Activated naive CD4-positive, alpha-beta T cell treated with anti-CD3 and anti-CD28 coated beads, Interleukin-2, amount 10 ng/mL, durations not matched to agents 7 days and 5 days (primary cell): ENCODE measurements at regions not wholly inside any gene's neighbourhood (a gene's known extent, or its start where the extent isn't known, plus 50 kb on each side); places are given as distances from the start of the nearest gene placed in this dataset.

Experiments
- CTCF ChIA-PET: fragments of 350-600 bp; sonication (Branson Sonifier 250); formaldehyde crosslinking; loops from one replicate; lab custom pipeline; 2021; ENCODE audit warnings: antibody characterized with exemption; lab: Charles Lee
- DNase-seq: peaks from one replicate; pipeline ENCODE4 v3.0.0-alpha.2; 2020
- H3K27ac Mint-ChIP-seq: one replicate; pipeline ENCODE4 v1.8.0; 2021; ENCODE audit warnings: mild to moderate bottlenecking, moderate library complexity, mixed read lengths
- H3K27me3 Mint-ChIP-seq: one replicate; pipeline ENCODE4 v1.8.0; 2021; ENCODE audit warnings: mild to moderate bottlenecking, mixed read lengths
- H3K36me3 Mint-ChIP-seq: one replicate; pipeline ENCODE4 v1.8.0; 2021; ENCODE audit warnings: mixed read lengths
- H3K4me1 Mint-ChIP-seq: one replicate; pipeline ENCODE4 v1.8.0; 2021; ENCODE audit warnings: mixed read lengths
- H3K4me3 Mint-ChIP-seq: one replicate; pipeline ENCODE4 v1.8.0; 2021; ENCODE audit warnings: mild to moderate bottlenecking, moderate library complexity, mixed read lengths
- H3K9me3 Mint-ChIP-seq: one replicate; pipeline ENCODE4 v1.8.0; 2021; ENCODE audit warnings: mixed read lengths

DNA sequence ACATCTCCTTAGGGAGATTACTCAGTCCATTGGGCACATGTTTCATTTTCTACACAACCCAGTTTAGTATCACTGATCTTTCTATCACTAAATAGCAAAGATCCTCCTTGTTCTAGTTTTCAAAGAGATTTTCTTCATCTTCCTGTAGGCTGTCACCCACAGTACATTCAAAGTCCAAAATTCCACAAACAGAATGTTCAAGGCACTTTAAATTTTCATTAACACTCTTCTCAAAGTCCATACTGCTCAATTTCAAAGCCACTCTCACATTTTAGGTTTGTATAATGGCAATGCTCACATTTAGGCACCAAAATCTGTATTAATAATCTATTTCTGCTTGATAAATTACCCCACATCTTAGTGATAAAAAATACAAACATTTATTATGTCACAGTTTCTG, 152.8 kb downstream of the FSIP2 start:
- Mint-ChIP-seq H3K36me3 (no peaks in the 10 kb centered on the region), H3K27me3 (no peaks in the 10 kb centered on the region), H3K4me3 (no peak overlapping the region), H3K27ac (no peak overlapping the region), H3K4me1 (no peaks in the 10 kb centered on the region), H3K9me3 (no peaks in the 10 kb centered on the region)
- DNase-seq, result no peak
- CTCF ChIA-PET, result no interaction called here

DNA sequence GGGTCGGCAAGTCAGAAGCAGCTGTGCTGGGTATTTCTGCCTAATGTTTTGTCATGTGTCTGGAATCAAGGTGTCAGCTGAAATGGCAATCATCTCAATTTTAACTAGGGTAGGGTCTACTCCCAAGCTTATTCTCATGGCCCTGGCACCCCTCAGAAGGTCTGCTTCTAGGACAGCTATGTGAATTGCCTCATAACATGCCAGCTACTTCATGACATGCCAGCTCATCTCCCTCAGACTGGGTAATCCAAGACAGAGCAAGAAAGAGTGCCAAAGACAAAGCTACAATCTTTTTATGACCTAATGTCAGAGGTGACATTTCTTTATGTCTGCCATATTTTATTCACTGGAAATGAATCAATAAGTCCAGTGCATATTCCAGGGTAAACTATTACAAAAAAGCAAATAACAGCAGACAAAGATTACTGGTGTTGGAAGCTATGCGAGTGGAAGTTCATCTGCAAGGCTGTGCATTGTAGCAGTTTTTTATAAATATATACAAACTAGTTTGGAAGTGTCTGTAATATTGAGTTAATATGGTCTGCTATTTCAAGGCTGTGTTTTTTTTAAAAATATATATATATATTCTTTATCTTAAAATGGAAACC, 153.3 kb downstream of the FSIP2 start:
- Mint-ChIP-seq H3K36me3 (no peaks in the 10 kb centered on the region), H3K4me1 (no peaks in the 10 kb centered on the region)

DNA sequence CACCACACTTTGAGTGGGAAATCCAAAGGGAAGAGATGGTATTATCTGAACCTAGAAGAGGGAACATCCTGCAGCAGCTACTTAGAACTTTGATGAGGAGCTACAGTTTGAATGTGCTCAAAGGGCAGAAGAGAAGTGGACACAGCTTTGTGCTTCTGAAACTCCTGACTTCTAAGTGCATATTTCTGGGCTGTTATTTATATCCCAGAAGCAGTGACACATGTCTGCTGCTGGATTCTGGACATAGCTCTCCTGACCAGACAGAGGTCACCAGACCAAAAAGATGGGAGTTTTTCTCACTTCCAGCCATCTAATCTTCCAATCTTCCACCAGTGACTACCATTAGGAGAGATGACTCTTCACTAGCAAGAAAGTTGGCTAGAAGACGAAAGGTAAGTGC, 153.9 kb downstream of the FSIP2 start:
- Mint-ChIP-seq H3K4me3 (no peak overlapping the region), H3K36me3 (no peaks in the 10 kb centered on the region), H3K9me3 (no peaks in the 10 kb centered on the region), H3K4me1 (no peaks in the 10 kb centered on the region), H3K27ac (no peak overlapping the region), H3K27me3 (no peaks in the 10 kb centered on the region)
- CTCF ChIA-PET, result no interaction called here
- no peak for DNase-seq

More for the DNA sequence above, 153.3 kb downstream of the FSIP2 start:
- Mint-ChIP-seq H3K27ac (no peak overlapping the region), H3K4me3 (no peak overlapping the region), H3K9me3 (no peaks in the 10 kb centered on the region), H3K27me3 (no peaks in the 10 kb centered on the region)
- DNase-seq, result no peak
- CTCF ChIA-PET, result no interaction called here

DNA sequence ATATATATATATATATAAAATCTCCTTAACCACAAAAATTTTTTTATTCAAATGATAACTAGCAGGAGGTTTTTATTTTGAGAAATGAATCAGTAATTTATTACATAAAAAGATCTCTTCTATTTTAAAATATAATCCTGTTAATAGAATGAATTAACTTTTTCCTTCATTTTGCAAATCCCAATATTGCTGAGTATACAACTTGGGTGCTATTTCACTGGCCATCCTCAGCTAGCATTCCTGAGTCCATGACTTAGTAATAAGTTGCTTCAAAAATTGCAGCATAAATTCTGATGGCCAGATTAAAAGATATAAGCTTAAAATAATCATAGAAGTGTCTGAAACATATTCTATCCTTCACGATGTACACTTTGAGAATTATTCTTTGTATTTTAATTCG, 155.6 kb downstream of the FSIP2 start:
- Mint-ChIP-seq H3K27ac (no peak overlapping the region), H3K27me3 (no peaks in the 10 kb centered on the region), H3K4me1 (no peaks in the 10 kb centered on the region), H3K4me3 (no peak overlapping the region), H3K36me3 (no peaks in the 10 kb centered on the region), H3K9me3 (no peaks in the 10 kb centered on the region)
- DNase-seq, result no peak
- CTCF ChIA-PET, result no interaction called here

DNA sequence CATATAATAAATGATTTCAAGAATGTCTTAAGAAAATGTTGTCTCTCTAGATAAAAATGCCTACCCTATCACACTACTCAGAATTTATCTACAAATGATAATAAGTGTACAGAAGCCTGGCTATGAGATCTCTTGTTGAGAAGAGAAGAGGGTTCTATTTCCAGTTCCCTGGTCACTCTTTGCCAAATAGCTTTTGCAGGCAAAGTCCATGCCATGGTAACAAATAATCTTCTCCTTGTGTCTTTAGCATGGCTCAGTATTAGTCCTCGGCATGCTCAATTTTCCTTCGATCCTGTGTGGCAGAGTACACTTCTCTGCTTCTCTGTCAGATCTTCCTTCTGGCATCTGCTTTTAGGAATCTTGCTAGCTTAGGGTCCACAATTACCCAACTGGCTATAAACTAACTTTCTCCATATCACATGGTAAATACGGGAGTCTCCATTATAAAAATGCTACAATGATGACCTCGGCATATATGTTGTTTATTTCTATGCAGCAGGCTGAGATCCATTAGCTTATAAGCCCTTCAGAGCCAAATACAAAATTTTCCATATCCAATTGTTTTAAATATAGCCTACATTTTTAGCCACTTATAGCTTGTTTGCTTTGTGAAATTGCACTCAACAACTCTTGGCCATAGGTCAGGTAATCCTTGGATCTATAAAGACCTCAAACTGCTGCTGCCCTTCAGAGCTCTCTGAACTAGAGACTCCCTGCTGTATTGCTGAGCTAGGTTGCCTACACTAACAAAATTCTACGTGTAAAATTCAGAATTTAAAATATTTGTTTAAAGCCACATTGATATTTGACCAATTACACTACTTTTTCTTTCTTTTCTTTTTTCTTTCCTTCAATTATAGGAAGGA, 157.5 kb downstream of the FSIP2 start:
- Mint-ChIP-seq H3K36me3 (no peaks in the 10 kb centered on the region), H3K4me1 (no peaks in the 10 kb centered on the region), H3K9me3 (no peaks in the 10 kb centered on the region), H3K4me3 (no peak overlapping the region), H3K27me3 (no peaks in the 10 kb centered on the region), H3K27ac (no peak overlapping the region)
- no peak for DNase-seq
- CTCF ChIA-PET, result no interaction called here

DNA sequence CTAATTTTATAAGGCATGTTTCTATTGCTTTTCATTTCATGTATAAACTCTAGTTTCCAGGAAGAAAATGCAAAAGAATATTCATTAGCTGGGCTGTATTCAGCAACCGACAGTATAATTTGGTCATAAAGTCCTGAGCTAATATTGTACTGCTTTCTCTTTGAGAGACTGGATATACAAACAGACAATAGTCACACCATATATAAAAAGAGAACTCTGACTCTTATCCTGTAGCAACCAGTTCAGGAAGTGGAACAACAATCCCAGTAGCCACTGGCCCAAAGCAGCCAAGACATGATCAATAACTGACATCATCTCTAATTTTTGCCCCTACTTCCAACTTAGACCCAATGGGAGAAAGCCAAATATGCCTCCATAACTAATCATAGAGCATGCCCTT, 160.8 kb downstream of the FSIP2 start:
- Mint-ChIP-seq H3K27ac (no peak overlapping the region), H3K4me3 (no peak overlapping the region), H3K27me3 (no peaks in the 10 kb centered on the region), H3K36me3 (no peaks in the 10 kb centered on the region), H3K9me3 (no peaks in the 10 kb centered on the region), H3K4me1 (no peaks in the 10 kb centered on the region)
- CTCF ChIA-PET, result no interaction called here
- no peak for DNase-seq

DNA sequence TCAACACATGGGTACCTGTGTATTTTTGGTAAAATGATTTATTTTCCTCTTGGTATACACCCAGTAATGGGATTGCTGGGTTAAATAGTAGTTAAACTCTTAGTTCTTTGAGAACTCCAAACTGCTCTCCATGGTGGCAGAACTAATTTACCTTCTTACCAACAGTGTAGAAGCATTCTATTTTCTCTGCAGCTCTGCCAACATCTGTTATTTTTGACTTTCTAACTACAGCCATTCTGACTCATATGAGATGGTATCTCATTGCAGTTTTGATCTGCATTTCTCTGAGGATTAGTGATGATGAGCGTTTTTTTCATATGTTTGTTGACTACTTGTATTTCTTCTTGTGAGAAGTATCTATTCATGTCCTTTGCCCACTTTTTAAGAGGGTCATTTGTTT, 180.6 kb downstream of the FSIP2 start:
- H3K4me3 Mint-ChIP-seq, result no peak overlapping the region
- peaks cover 1% of the 10 kb centered on the region for H3K9me3 Mint-ChIP-seq
- DNase-seq, result no peak
- H3K27ac Mint-ChIP-seq, result no peak overlapping the region
- H3K27me3 Mint-ChIP-seq, result no peaks in the 10 kb centered on the region
- CTCF ChIA-PET, result no interaction called here
- H3K36me3 Mint-ChIP-seq, result no peaks in the 10 kb centered on the region
- no peaks in the 10 kb centered on the region for H3K4me1 Mint-ChIP-seq

DNA sequence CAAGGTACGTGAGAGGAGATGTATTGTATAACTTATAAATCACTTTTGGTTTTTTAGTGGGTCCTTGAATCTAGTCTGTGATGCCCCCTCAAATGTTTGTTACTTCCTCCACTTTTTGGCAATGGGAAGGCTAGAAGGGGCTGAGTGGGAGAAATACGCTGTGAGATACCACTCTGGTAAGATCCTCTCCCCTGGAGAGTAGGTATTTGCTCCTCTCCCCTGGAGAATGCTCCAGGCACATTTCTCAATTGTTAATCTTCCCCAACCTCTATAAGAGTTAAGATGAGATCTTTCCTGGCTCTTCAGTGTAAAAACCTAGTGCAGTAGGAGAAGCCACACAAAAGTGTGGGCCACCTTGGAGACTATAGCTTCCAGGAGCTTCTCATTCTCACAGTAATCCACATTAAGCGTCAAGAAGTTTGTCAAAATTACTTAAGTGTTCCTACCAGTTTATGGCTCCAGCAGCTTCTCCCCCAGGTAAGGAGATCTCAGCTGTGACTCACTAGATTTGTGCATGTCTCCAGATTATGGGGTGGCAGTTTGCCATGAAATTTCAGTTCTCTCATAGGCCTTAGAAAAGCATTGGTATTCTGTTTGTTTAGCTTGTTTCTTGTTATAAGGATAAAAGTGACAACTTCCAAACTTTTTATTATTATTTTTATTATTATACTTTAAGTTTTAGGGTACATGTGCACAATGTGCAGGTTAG, 182.6 kb downstream of the FSIP2 start:
- DNase-seq, result no peak
- H3K4me1 Mint-ChIP-seq, result no peaks in the 10 kb centered on the region
- no peaks in the 10 kb centered on the region for H3K27me3 Mint-ChIP-seq
- peaks cover 1% of the 10 kb centered on the region for H3K9me3 Mint-ChIP-seq
- no peak overlapping the region for H3K4me3 Mint-ChIP-seq
- CTCF ChIA-PET, result interaction anchor here (0.6 kb wide), 1 partner anchor 611 kb away, joined by 3 read pairs; no protein-coding TSS in a partner anchor
- no peaks in the 10 kb centered on the region for H3K36me3 Mint-ChIP-seq
- H3K27ac Mint-ChIP-seq, result no peak overlapping the region

DNA sequence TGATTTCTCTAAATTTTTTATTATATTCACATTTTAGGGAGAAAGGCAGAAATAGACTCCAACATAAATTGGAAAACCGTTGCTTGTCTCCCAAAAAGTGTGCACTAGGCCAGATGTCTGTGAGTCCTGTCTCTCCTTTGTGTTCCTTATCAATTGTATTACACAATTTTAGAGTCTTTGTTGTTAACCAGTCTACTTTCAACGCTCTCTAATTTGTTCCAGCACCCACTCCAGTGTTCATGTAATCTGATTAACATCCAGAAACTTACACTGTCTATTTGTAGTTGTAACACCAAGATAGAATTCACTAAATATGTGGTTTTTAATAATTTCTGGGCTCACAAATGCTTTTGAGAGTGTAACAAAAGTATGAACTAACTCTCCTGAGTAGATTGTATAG, 195.6 kb downstream of the FSIP2 start:
- H3K27ac Mint-ChIP-seq, result no peak overlapping the region
- no peak for DNase-seq
- no peaks in the 10 kb centered on the region for H3K4me1 Mint-ChIP-seq
- H3K27me3 Mint-ChIP-seq, result no peaks in the 10 kb centered on the region
- CTCF ChIA-PET, result no interaction called here
- H3K9me3 Mint-ChIP-seq, result no peaks in the 10 kb centered on the region
- no peak overlapping the region for H3K4me3 Mint-ChIP-seq
- H3K36me3 Mint-ChIP-seq, result no peaks in the 10 kb centered on the region

DNA sequence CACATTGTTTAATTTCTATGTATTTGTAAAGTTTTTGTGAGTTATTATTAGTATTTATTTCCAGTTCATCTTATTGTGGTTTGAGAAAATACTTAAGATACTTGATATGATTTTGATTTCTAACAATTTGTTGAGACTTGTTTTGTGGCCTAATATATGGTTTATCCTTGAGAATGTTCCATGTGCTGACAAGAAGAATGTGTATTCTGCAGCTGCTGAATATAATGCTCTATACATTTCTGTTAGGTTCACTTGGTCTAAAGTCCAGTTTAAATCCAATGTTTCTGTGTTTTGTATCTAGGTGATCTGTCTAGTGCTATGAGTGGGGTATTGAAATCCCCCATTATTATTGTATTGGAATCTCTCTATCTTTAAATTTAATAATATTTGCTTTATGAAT, 201.3 kb downstream of the FSIP2 start:
- Mint-ChIP-seq H3K4me3 (no peak overlapping the region), H3K9me3 (peaks cover 8% of the 10 kb centered on the region), H3K36me3 (no peaks in the 10 kb centered on the region), H3K27ac (no peak overlapping the region), H3K27me3 (no peaks in the 10 kb centered on the region), H3K4me1 (no peaks in the 10 kb centered on the region)
- no peak for DNase-seq
- CTCF ChIA-PET, result no interaction called here

DNA sequence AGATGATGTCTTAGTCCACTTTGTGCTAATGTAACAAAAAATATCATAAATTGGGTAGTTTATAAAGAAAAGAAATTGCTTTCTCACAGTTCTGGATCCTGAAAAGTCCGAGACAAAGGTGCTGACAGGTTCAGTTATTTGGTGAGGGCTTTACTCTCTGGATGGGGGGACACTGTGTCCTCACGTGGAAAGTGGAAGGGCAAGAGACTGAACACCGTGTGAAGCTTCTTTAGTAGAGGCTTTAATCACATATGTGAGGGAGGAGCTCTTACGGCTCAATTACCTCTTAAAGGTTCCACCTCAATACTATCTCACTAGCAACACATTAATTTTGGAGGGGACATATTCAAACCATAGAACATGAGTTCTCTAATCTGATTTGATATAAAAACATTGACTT, 204.3 kb downstream of the FSIP2 start:
- H3K4me1 Mint-ChIP-seq, result no peaks in the 10 kb centered on the region
- CTCF ChIA-PET, result no interaction called here
- no peak overlapping the region for H3K27ac Mint-ChIP-seq
- no peak for DNase-seq
- H3K4me3 Mint-ChIP-seq, result no peak overlapping the region
- H3K27me3 Mint-ChIP-seq, result no peaks in the 10 kb centered on the region
- H3K9me3 Mint-ChIP-seq, result peaks cover 8% of the 10 kb centered on the region
- no peaks in the 10 kb centered on the region for H3K36me3 Mint-ChIP-seq

DNA sequence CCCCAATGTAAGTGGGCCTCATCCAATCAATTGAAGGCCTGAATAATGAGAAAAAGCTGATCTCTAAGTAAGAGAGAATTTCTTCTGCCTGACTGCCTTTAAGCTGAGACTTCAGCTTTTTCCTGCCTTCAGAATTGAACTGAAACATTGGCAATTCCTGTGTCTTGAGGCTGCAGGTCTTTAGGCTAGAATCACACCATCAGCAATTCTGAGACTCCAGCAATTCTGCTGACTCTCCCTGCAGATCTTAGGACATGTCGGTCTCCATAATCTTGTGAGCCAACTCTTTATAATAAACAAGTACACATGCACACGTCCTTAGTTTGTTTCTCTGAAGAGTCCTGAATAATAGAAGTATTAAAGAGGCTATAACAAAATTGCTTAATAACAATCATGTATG, 209.1 kb downstream of the FSIP2 start:
- DNase-seq, result no peak
- CTCF ChIA-PET, result no interaction called here
- H3K36me3 Mint-ChIP-seq, result no peaks in the 10 kb centered on the region
- no peak overlapping the region for H3K27ac Mint-ChIP-seq
- no peaks in the 10 kb centered on the region for H3K4me1 Mint-ChIP-seq
- no peaks in the 10 kb centered on the region for H3K27me3 Mint-ChIP-seq
- no peak overlapping the region for H3K4me3 Mint-ChIP-seq
- peaks cover 4% of the 10 kb centered on the region for H3K9me3 Mint-ChIP-seq

DNA sequence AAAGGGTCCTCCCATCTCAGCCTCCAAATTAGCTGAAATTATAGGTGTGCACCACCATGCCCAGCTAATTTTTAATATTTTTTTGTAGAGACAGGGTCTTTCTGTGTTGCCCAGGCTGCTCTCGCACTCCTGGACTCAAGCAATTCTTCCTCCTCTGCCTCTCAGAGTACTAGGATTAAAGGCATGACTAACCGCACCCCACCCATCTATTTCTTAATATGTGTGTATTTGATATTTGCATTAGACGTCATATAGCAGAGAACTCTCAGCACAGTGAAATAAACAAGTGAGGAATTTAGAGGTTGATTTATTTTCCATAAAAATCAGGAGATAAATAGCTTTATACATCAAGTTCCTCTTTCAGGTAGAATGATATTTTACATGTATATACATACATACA, 213.5 kb downstream of the FSIP2 start:
- CTCF ChIA-PET, result no interaction called here
- H3K9me3 Mint-ChIP-seq, result no peaks in the 10 kb centered on the region
- no peak for DNase-seq

DNA sequence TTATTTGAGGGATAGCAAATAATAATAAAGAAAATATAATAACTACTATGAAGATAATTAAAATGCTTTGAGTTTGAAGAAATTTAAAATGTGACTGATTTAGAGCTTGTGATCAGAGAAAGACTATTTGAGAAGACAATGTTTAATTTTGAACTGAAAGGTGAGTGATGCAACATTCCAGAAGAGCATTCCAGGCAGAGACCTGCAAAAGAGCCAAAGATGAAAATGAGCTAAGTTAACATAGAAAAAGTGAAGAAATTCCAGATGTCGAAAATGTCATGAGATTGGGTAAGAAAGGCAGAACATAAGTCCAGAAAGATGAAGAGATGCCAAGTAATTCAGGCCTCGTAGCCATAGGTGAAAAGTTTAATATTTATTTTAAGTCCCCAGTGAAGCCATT, 215.8 kb downstream of the FSIP2 start:
- CTCF ChIA-PET, result no interaction called here
- H3K27ac Mint-ChIP-seq, result no peak overlapping the region
- no peaks in the 10 kb centered on the region for H3K9me3 Mint-ChIP-seq
- H3K4me1 Mint-ChIP-seq, result no peaks in the 10 kb centered on the region
- H3K36me3 Mint-ChIP-seq, result no peaks in the 10 kb centered on the region
- no peaks in the 10 kb centered on the region for H3K27me3 Mint-ChIP-seq
- no peak overlapping the region for H3K4me3 Mint-ChIP-seq
- DNase-seq, result no peak

More for the DNA sequence above, 213.5 kb downstream of the FSIP2 start:
- H3K27ac Mint-ChIP-seq, result no peak overlapping the region
- H3K4me3 Mint-ChIP-seq, result no peak overlapping the region
- H3K36me3 Mint-ChIP-seq, result no peaks in the 10 kb centered on the region
- H3K4me1 Mint-ChIP-seq, result no peaks in the 10 kb centered on the region
- H3K27me3 Mint-ChIP-seq, result no peaks in the 10 kb centered on the region

DNA sequence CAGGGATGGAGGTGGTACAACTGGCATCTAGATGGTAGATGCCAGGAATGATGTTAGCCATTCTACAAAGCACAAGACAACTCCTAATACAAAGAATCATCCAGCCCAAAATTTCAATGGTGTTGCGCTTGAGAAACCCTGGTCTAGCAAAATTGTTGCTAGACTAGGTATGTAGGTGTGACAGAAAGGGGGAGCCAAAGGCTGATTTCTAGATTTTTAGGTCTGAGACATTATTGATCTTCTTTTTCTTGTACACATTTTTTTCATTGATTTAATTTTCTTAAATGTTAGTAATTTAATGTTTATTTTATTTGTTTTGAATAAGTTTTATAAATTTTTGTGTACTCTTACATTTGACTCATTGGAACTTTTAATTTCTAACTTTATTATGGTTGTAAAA, 216.4 kb downstream of the FSIP2 start:
- H3K36me3 Mint-ChIP-seq, result no peaks in the 10 kb centered on the region
- no peaks in the 10 kb centered on the region for H3K4me1 Mint-ChIP-seq
- no peaks in the 10 kb centered on the region for H3K27me3 Mint-ChIP-seq
- no peaks in the 10 kb centered on the region for H3K9me3 Mint-ChIP-seq
- DNase-seq, result no peak
- CTCF ChIA-PET, result no interaction called here
- H3K4me3 Mint-ChIP-seq, result no peak overlapping the region
- no peak overlapping the region for H3K27ac Mint-ChIP-seq
